Neural cell (in vitro differentiated cells): ENCODE measurements at regions not wholly inside any gene's neighbourhood (a gene's known extent, or its start where the extent isn't known, plus 50 kb on each side); places are given as distances from the start of the nearest gene placed in this dataset.

ENCODE experiments used
- EP300 ChIP-seq: fragments of 450-650 bp; conservative IDR thresholded peaks from 2 replicates; pipeline ENCODE4 v1.6.1; 2014; ENCODE audit warnings: antibody characterized with exemption, mild to moderate bottlenecking, moderate library complexity; ENCODE audit not compliant: poor library complexity, severe bottlenecking
- EZH2 ChIP-seq: fragments of 200-600, 300-800 bp; shearing (Covaris generic), sonication (generic); IDR thresholded peaks from 2 replicates; pipeline ENCODE4 v1.6.1; 2014; ENCODE audit warnings: antibody characterized with exemption, low read length, borderline replicate concordance, mild to moderate bottlenecking; ENCODE audit not compliant: insufficient read depth, poor library complexity, severe bottlenecking
- MXI1 ChIP-seq: fragments of 450-650 bp; conservative IDR thresholded peaks from 2 replicates; pipeline ENCODE4 v1.6.1; 2014; ENCODE audit warnings: antibody characterized with exemption, mild to moderate bottlenecking; ENCODE audit not compliant: poor library complexity, severe bottlenecking
- POLR2AphosphoS5 ChIP-seq: IDR thresholded peaks from 2 replicates; pipeline ENCODE4 v1.6.1; 2012
- RAD21 ChIP-seq: fragments of 450-650 bp; conservative IDR thresholded peaks from 2 replicates; pipeline ENCODE4 v1.6.1; 2014; ENCODE audit warnings: antibody characterized with exemption, mild to moderate bottlenecking, moderate library complexity
- TAF1 ChIP-seq: IDR thresholded peaks from 2 replicates; pipeline ENCODE4 v1.6.1; 2012; ENCODE audit warnings: low read depth
- TF ChIP-seq, protein P1 (sequence below): fragments of 450-650 bp; IDR thresholded peaks from 2 replicates; pipeline ENCODE4 v1.5.1; 2014; ENCODE audit warnings: antibody characterized with exemption, mild to moderate bottlenecking, moderate library complexity; ENCODE audit not compliant: poor library complexity, severe bottlenecking
- TF ChIP-seq, protein P2 (sequence below): IDR thresholded peaks from 2 replicates; pipeline ENCODE4 v1.6.1; 2012; ENCODE audit warnings: borderline replicate concordance

DNA sequence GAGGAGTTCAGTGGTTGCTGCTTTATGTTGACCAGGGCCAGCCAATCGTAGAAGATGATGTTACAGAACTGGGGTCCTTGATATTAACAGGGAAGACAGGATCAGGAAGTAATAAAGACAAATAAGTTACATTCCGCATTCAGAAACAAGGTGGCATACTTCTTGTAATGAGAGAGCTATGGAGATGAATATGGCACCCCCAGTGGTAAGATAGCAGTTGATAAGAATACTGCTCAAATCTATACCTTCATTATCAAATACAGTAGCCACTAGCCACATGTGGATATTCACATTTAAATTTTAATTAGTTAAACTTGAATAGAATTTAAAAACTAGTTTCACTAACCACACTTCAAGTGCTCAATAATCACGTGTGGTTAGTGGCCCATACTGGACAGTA is 290.4 kb upstream of the RBMS1 start:
- TF ChIP-seq, protein P1, sequence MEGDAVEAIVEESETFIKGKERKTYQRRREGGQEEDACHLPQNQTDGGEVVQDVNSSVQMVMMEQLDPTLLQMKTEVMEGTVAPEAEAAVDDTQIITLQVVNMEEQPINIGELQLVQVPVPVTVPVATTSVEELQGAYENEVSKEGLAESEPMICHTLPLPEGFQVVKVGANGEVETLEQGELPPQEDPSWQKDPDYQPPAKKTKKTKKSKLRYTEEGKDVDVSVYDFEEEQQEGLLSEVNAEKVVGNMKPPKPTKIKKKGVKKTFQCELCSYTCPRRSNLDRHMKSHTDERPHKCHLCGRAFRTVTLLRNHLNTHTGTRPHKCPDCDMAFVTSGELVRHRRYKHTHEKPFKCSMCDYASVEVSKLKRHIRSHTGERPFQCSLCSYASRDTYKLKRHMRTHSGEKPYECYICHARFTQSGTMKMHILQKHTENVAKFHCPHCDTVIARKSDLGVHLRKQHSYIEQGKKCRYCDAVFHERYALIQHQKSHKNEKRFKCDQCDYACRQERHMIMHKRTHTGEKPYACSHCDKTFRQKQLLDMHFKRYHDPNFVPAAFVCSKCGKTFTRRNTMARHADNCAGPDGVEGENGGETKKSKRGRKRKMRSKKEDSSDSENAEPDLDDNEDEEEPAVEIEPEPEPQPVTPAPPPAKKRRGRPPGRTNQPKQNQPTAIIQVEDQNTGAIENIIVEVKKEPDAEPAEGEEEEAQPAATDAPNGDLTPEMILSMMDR: no peak
- TF ChIP-seq MXI1 (no peak), TAF1 (no peak), POLR2AphosphoS5 (no peak), EZH2 (no peak), RAD21 (no peak), EP300 (no peak)
- TF ChIP-seq, protein P2, sequence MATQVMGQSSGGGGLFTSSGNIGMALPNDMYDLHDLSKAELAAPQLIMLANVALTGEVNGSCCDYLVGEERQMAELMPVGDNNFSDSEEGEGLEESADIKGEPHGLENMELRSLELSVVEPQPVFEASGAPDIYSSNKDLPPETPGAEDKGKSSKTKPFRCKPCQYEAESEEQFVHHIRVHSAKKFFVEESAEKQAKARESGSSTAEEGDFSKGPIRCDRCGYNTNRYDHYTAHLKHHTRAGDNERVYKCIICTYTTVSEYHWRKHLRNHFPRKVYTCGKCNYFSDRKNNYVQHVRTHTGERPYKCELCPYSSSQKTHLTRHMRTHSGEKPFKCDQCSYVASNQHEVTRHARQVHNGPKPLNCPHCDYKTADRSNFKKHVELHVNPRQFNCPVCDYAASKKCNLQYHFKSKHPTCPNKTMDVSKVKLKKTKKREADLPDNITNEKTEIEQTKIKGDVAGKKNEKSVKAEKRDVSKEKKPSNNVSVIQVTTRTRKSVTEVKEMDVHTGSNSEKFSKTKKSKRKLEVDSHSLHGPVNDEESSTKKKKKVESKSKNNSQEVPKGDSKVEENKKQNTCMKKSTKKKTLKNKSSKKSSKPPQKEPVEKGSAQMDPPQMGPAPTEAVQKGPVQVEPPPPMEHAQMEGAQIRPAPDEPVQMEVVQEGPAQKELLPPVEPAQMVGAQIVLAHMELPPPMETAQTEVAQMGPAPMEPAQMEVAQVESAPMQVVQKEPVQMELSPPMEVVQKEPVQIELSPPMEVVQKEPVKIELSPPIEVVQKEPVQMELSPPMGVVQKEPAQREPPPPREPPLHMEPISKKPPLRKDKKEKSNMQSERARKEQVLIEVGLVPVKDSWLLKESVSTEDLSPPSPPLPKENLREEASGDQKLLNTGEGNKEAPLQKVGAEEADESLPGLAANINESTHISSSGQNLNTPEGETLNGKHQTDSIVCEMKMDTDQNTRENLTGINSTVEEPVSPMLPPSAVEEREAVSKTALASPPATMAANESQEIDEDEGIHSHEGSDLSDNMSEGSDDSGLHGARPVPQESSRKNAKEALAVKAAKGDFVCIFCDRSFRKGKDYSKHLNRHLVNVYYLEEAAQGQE: no peak
